ENCODE measurements at regions not wholly inside any gene's neighbourhood (a gene's known extent, or its start where the extent isn't known, plus 50 kb on each side); places are given as distances from the start of the nearest gene placed in this dataset.

GRCh38 chr2:70036290-70036689 lies 51.0 kb upstream of the PCBP1 start:
- DNase-seq = no peak
- intact Hi-C loops (cut with DNase I) = no loop called here

GRCh38 chr2:70035344-70035844 lies 51.9 kb upstream of the PCBP1 start:
- no peak for DNase-seq
- intact Hi-C loops (cut with DNase I) = no loop called here

- intact Hi-C loops (cut with DNase I) = no loop called here
- no peak for DNase-seq
These were observed 56.4 kb upstream of the PCBP1 start for GRCh38 chr2:70030724-70031420.

- DNase-seq = peak; percentile 8 to 81 (median 60)
- intact Hi-C loops (cut with DNase I) = no loop called here
These were observed 57.4 kb upstream of the PCBP1 start for GRCh38 chr2:70029814-70030409.

- peak in 1 of 42 donors; percentile 31 for DNase-seq
- intact Hi-C loops (cut with DNase I) = no loop called here
These were observed 62.9 kb upstream of the ASPRV1 start for GRCh38 chr2:70024284-70024683.

- no peak for DNase-seq
- intact Hi-C loops (cut with DNase I) = no loop called here
These were observed 57.7 kb upstream of the ASPRV1 start for GRCh38 chr2:70019096-70019495.

GRCh38 chr2:70017962-70018361 lies 56.5 kb upstream of the ASPRV1 start:
- intact Hi-C loops (cut with DNase I) = no loop called here
- peak in 1 of 42 donors; percentile 9 for DNase-seq

GRCh38 chr2:70014959-70015358 lies 53.5 kb upstream of the ASPRV1 start:
- intact Hi-C loops (cut with DNase I) = no loop called here
- no peak for DNase-seq

- DNase-seq = no peak
- intact Hi-C loops (cut with DNase I) = no loop called here
These were observed 51.5 kb upstream of the ASPRV1 start for GRCh38 chr2:70012887-70013286.

- intact Hi-C loops (cut with DNase I) = no loop called here
- DNase-seq = peak in 2 of 42 donors; percentile 5 to 11
These were observed 50.4 kb upstream of the ASPRV1 start for GRCh38 chr2:70011786-70012185.

- intact Hi-C loops (cut with DNase I) = no loop called here
- no peak for DNase-seq
These were observed 49.9 kb upstream of the ASPRV1 start for GRCh38 chr2:70011335-70011734.

Data from head of caudate nucleus (tissue), 42 donors.